GM12878 (cell line): ENCODE measurements at regions not wholly inside any gene's neighbourhood (a gene's known extent, or its start where the extent isn't known, plus 50 kb on each side); places are given as distances from the start of the nearest gene placed in this dataset.

Experiments
- JUND ChIP-seq: IDR thresholded peaks from 2 replicates; pipeline ENCODE4 v1.6.1; 2012; ENCODE audit warnings: low read depth, mild to moderate bottlenecking, low read length, improper control_type of control experiment, moderate library complexity
- TAF1 ChIP-seq: IDR thresholded peaks from 2 replicates; pipeline ENCODE4 v1.6.1; 2011; ENCODE audit warnings: mild to moderate bottlenecking, low read depth, low read length, borderline replicate concordance
- YY1 ChIP-seq: IDR thresholded peaks from 2 replicates; pipeline ENCODE4 v1.6.1; 2011; ENCODE audit warnings: low read depth, mild to moderate bottlenecking, low read length
- TF ChIP-seq, protein P1 (sequence below): fragments of 450-650 bp; formaldehyde crosslinking; IDR thresholded peaks from 2 replicates; pipeline ENCODE4 v1.4.0; 2020; ENCODE audit warnings: mild to moderate bottlenecking, moderate library complexity
- TF ChIP-seq, protein P2 (sequence below): IDR thresholded peaks from 2 replicates; pipeline ENCODE4 v1.6.1; 2012; ENCODE audit warnings: mild to moderate bottlenecking, low read depth, low read length

- TF ChIP-seq, protein P1, sequence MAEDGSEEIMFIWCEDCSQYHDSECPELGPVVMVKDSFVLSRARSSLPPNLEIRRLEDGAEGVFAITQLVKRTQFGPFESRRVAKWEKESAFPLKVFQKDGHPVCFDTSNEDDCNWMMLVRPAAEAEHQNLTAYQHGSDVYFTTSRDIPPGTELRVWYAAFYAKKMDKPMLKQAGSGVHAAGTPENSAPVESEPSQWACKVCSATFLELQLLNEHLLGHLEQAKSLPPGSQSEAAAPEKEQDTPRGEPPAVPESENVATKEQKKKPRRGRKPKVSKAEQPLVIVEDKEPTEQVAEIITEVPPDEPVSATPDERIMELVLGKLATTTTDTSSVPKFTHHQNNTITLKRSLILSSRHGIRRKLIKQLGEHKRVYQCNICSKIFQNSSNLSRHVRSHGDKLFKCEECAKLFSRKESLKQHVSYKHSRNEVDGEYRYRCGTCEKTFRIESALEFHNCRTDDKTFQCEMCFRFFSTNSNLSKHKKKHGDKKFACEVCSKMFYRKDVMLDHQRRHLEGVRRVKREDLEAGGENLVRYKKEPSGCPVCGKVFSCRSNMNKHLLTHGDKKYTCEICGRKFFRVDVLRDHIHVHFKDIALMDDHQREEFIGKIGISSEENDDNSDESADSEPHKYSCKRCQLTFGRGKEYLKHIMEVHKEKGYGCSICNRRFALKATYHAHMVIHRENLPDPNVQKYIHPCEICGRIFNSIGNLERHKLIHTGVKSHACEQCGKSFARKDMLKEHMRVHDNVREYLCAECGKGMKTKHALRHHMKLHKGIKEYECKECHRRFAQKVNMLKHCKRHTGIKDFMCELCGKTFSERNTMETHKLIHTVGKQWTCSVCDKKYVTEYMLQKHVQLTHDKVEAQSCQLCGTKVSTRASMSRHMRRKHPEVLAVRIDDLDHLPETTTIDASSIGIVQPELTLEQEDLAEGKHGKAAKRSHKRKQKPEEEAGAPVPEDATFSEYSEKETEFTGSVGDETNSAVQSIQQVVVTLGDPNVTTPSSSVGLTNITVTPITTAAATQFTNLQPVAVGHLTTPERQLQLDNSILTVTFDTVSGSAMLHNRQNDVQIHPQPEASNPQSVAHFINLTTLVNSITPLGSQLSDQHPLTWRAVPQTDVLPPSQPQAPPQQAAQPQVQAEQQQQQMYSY (CRISPR knock-in tag): no peak
- TF ChIP-seq YY1: no peak
- no peak for TF ChIP-seq TAF1
- no peak for TF ChIP-seq JUND
- TF ChIP-seq, protein P2, sequence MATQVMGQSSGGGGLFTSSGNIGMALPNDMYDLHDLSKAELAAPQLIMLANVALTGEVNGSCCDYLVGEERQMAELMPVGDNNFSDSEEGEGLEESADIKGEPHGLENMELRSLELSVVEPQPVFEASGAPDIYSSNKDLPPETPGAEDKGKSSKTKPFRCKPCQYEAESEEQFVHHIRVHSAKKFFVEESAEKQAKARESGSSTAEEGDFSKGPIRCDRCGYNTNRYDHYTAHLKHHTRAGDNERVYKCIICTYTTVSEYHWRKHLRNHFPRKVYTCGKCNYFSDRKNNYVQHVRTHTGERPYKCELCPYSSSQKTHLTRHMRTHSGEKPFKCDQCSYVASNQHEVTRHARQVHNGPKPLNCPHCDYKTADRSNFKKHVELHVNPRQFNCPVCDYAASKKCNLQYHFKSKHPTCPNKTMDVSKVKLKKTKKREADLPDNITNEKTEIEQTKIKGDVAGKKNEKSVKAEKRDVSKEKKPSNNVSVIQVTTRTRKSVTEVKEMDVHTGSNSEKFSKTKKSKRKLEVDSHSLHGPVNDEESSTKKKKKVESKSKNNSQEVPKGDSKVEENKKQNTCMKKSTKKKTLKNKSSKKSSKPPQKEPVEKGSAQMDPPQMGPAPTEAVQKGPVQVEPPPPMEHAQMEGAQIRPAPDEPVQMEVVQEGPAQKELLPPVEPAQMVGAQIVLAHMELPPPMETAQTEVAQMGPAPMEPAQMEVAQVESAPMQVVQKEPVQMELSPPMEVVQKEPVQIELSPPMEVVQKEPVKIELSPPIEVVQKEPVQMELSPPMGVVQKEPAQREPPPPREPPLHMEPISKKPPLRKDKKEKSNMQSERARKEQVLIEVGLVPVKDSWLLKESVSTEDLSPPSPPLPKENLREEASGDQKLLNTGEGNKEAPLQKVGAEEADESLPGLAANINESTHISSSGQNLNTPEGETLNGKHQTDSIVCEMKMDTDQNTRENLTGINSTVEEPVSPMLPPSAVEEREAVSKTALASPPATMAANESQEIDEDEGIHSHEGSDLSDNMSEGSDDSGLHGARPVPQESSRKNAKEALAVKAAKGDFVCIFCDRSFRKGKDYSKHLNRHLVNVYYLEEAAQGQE: no peak
Measured at GRCh38 chrX:112967341-112967740, 126.7 kb upstream of the AMOT start.
